Hematopoietic multipotent progenitor cell treated with erythropoietin and hydrocortisone succinate and interleukin-3 and kit ligand, for 6 days (in vitro differentiated cells): ENCODE measurements at regions not wholly inside any gene's neighbourhood (a gene's known extent, or its start where the extent isn't known, plus 50 kb on each side); places are given as distances from the start of the nearest gene placed in this dataset.
A peak's percentile ranks its signal among the peaks of the same experiment; 100 is the strongest.

Source experiments
- DNase-seq: peaks from one replicate; pipeline ENCODE4 v3.0.0-alpha.2; 2015

DNA sequence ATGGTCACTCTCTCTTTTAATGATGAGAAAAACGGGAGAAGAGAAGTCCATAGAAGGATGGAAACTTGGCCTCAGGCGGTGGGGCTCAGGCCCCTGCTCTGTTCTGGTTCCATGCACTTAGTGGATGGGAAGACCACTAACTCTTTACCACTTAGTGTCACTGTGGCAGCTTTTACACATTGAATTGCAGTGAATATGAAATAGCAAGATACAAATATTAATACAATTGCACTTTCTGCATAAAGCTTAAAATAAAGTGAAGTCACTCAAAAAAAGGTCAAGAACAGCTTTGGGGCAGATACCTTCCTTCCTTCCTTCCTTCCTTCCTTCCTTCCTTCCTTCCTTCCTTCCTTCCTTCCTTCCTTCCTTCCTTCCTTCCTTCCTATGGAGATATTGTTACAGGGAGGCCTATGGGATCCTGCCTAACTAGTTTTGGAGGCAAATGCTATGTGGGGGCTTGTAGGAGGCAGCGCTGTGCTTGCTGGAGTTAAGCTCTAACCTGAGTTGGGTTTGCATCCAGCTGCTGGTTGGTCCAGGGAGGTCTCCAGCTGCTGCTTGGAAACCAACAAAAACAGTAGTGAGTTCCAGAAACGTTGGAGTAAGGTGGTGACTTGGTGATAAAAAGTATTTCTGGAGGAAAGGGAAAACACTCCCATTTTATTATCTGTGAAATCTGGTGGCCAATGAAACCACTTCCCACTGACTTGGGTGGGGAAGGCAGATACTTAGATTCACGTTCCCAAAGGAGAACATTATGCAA lies 62.3 kb upstream of the NKX2-2 start:
- no peak for DNase-seq

DNA sequence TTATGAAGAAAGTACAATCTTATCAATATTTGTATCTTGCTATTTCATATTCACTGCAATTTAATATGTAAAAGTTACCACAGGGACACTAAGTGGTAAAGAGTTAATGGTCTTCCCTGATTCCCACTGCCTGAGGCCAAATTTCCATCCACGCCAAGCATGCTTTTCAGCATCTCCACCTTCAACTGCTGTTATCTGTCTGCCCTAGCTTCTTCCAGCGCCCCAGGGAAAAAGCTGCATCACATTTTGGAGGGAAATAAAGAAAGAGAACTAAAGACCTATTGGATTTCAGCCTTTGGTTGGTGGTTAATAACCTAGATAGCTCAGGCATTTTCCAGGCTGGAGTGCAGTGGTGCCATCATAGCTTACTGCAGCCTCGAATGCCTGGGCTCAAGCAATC lies 61.3 kb upstream of the NKX2-2 start:
- DNase-seq: no peak

DNA sequence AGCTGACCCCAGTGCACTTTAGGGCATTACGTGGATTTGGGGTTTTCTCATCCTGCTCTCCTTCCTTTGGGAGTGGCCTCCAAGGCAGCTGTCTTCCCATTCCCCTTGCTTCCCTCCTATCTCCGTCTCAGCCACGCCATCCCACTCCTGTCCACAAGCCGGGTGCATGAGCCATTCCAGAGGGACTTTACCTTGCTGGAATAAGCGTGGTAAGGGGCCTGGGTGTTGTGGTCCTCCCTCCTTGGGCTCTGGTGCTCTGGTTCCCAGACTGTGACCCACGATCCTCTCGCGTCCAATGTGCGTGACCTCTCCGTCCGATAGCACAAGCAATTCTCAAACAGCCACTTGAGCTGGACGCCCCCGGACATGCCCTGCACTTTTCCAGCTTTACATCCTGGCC lies 60.6 kb upstream of the NKX2-2 start:
- DNase-seq: no peak

DNA sequence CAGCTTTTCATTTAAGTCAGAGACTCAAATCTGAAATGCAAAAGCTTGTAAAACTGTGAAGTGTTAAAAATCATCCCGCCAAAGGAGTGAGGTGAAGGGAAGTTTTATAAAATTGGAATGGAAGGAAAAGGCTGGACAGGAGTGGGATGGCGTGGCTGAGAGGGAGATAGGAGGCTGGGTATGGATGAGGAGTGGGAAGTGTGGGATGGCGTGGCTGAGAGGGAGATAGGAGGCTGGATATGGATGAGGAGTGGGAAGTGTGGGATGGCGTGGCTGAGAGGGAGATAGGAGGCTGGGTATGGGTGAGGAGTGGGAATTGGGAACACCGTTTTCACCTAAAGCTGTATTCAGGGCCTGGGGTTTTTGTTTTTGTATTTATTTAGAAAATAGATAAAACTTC lies 59.4 kb upstream of the NKX2-2 start:
- DNase-seq: no peak

DNA sequence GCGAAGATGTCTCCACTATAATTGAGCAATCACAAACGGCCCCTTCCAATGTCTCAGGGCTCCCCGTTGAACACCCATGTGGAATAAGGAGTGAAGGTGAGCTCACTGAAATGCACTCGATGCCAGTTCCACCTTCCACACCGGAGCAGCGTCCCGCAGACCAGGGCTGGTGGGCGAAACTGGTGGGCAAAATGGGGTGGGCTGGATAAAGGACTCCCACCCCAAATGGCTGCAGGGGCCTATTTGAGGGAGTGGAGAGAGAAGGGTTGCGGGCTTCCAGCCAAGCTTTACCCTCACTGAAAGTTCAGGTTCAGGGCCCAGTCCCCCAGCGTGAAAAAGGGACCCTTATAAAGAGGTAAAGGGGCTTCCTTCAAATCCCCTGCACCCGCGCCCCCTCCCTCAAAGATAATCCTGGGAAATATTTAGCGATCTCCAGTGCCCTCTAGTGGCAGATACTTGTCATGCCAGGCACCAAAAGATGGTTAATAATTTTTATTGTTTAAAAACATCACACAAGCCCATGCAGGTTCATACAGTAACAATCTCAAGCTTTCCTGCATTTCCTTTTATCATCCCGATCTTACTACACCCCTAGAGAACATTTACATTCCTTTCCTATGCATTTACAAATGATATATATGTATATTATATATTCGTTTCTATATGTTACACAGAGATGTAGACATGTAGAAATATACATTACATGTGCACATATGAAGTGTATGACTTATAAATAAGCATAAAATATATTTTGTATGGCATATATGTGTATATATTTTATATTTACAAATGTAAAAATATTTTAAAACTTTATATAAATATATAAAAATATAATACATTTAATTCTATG lies 58.2 kb upstream of the NKX2-2 start:
- peak; percentile 44 for DNase-seq

DNA sequence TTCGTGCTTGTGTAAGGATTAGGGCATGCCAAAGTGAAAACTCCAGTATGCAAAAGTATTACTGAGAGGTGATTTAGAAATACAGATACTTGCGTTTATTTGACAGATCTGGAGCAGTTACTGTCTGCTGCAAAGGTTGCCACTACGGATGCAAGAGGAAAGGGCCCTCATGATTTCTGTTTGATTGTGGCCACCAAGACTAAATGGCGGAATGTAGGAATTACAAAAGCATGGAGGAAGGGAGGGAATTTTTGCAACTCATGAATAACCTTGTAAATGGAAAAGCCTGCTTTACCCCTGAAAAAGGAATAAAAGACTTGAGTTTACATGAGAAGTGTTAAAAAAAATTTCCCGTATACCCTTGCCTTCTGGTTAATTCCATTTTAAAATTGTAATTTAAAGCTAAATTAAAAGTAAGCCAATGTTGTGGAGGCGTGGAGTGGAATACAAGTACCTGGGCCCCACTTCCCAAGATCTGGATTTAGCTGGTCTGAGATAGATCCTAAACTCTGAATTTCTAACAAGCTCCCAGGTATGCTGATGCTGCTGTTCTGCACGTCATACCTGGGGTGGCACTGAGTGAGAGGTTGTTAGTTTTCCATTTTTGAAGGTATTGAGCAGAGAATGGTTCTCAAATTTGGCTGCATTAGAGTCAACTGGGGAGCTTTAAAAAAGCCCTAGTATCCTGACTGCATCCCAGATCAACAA lies 56.6 kb upstream of the NKX2-2 start:
- DNase-seq: no peak

DNA sequence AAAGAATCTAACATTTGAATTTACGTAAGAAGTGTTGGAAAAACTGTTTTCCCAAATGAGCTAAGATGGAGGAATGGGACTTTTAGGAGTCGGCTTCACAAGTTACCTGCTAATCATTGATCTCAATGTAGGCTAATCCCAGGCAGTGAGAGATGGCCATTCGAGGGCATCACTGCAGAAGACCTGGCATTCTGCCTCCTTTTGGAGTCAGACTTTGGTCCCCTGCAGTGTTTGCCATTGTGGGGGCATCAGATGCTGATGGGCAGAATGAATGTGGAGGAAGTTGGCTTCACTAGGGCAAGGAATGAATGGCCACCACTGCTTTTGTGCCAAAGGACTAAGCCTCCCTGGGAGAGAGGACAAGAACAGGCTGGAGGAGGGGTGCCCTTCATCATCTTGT lies 55.7 kb upstream of the NKX2-2 start:
- no peak for DNase-seq

DNA sequence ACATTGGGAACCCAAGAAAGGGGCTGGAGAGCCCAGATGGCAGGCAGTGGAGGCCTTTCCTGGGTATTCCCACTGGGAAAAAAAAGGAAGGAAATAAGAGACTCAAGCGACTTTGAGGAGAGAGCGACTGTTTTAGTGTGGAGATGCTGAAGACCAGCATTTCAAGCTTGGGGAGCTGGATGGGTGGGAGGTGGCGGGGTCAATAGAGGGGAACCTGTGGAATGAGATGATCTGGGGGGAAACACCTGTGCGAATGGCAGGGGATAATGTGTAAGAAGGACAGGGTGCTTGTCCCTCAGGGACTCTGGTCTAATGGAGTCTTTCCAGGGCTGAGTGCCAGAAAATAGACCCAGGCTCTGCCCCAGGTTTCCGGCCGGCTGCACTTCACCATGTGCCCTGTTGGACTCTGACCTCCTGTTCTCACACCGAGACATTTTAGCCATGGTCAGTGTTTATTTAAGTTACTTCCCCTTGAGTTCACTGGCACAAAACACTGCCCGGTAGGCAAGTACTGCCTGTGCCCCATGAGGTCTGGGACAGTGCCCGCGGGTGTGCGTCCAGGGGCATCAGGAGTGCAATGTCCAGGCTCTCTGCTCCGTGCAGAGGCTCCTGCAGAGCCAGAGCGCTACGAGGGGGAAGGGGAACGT lies 50.4 kb upstream of the NKX2-2 start:
- no peak for DNase-seq
